H9 (cell line): ENCODE measurements at regions not wholly inside any gene's neighbourhood (a gene's known extent, or its start where the extent isn't known, plus 50 kb on each side); places are given as distances from the start of the nearest gene placed in this dataset.

Experiments used
- DNase-seq: peaks from one replicate; pipeline ENCODE4 v3.0.0-alpha.2; 2017
- H2AFZ ChIP-seq: one replicate; pipeline ENCODE4 v1.6.1; 2013; ENCODE audit warnings: mild to moderate bottlenecking, low read length, control low read depth, moderate library complexity
- H2AK5ac ChIP-seq: 2 replicates; pipeline ENCODE4 v1.6.1; 2013; ENCODE audit warnings: low read length, control low read depth, mixed read lengths; ENCODE audit not compliant: insufficient read length
- H2BK120ac ChIP-seq: one replicate; pipeline ENCODE4 v1.6.1; 2013; ENCODE audit warnings: low read depth, mild to moderate bottlenecking, low read length, control low read depth, inconsistent platforms; ENCODE audit not compliant: poor library complexity, severe bottlenecking
- H2BK12ac ChIP-seq: 2 replicates; pipeline ENCODE4 v1.6.1; 2013; ENCODE audit warnings: low read length, control low read depth, mixed read lengths, low read depth; ENCODE audit not compliant: insufficient read length
- H2BK15ac ChIP-seq: 2 replicates; pipeline ENCODE4 v1.6.1; 2013; ENCODE audit warnings: low read depth, low read length, control low read depth
- H2BK20ac ChIP-seq: one replicate; pipeline ENCODE4 v1.6.1; 2013; ENCODE audit warnings: low read depth, mild to moderate bottlenecking, low read length, control low read depth, inconsistent platforms; ENCODE audit not compliant: poor library complexity, severe bottlenecking
- H2BK5ac ChIP-seq: 2 replicates; pipeline ENCODE4 v1.6.1; 2013; ENCODE audit warnings: low read length, control low read depth, mixed read lengths; ENCODE audit not compliant: insufficient read length
- H3K14ac ChIP-seq: 2 replicates; pipeline ENCODE4 v1.6.1; 2013; ENCODE audit warnings: low read length, control low read depth; ENCODE audit not compliant: insufficient read depth
- H3K18ac ChIP-seq: 2 replicates; pipeline ENCODE4 v1.6.1; 2013; ENCODE audit warnings: low read depth, mild to moderate bottlenecking, mixed read lengths, low read length, control low read depth; ENCODE audit not compliant: insufficient read length
- H3K23ac ChIP-seq: 2 replicates; pipeline ENCODE4 v1.6.1; 2013; ENCODE audit warnings: low read length, control low read depth, mixed read lengths, low read depth; ENCODE audit not compliant: insufficient read length
- H3K23me2 ChIP-seq: 2 replicates; pipeline ENCODE4 v1.6.1; 2013; ENCODE audit warnings: low read depth, mild to moderate bottlenecking, mixed read lengths, low read length, control low read depth; ENCODE audit not compliant: insufficient read length, poor library complexity, severe bottlenecking
- H3K27ac ChIP-seq: 2 replicates; pipeline ENCODE4 v1.5.1; 2013; ENCODE audit warnings: low read length, control low read depth, mixed read lengths, low read depth; ENCODE audit not compliant: insufficient read length
- H3K27me3 ChIP-seq: 2 replicates; pipeline ENCODE4 v1.6.1; 2013; ENCODE audit warnings: low read length, control low read depth, inconsistent platforms; ENCODE audit not compliant: insufficient read depth
- H3K4ac ChIP-seq: 2 replicates; pipeline ENCODE4 v1.6.1; 2013; ENCODE audit warnings: low read depth, mild to moderate bottlenecking, control low read depth, inconsistent platforms, low read length, moderate library complexity
- H3K4me1 ChIP-seq: 2 replicates; pipeline ENCODE4 v1.6.1; 2013; ENCODE audit warnings: low read length, control low read depth, inconsistent platforms; ENCODE audit not compliant: insufficient read depth
- H3K4me2 ChIP-seq: 2 replicates; pipeline ENCODE4 v1.6.1; 2013; ENCODE audit warnings: low read length, control low read depth, mixed read lengths; ENCODE audit not compliant: insufficient read length, insufficient read depth
- H3K56ac ChIP-seq: 2 replicates; pipeline ENCODE4 v1.6.1; 2013; ENCODE audit warnings: low read depth, mild to moderate bottlenecking, mixed read lengths, low read length, control low read depth; ENCODE audit not compliant: insufficient read length
- H3K79me1 ChIP-seq: 2 replicates; pipeline ENCODE4 v1.6.1; 2013; ENCODE audit warnings: low read depth, mild to moderate bottlenecking, moderate library complexity, low read length, control low read depth, inconsistent platforms; ENCODE audit not compliant: insufficient read depth, poor library complexity, severe bottlenecking
- H3K79me2 ChIP-seq: 2 replicates; pipeline ENCODE4 v1.6.1; 2013; ENCODE audit warnings: low read length, control low read depth, inconsistent platforms; ENCODE audit not compliant: insufficient read depth
- H3K9ac ChIP-seq: 2 replicates; pipeline ENCODE4 v1.6.1; 2013; ENCODE audit warnings: low read length, control low read depth, mixed read lengths; ENCODE audit not compliant: insufficient read length; ENCODE audit errors: extremely low read depth
- H3K9me3 ChIP-seq: one replicate; pipeline ENCODE4 v1.6.1; 2013; ENCODE audit warnings: low read depth, low read length, inconsistent platforms; ENCODE audit not compliant: control insufficient read depth
- H3T11ph ChIP-seq: one replicate; pipeline ENCODE4 v1.6.1; 2013; ENCODE audit warnings: mild to moderate bottlenecking, low read length, control low read depth, inconsistent platforms
- H4K20me1 ChIP-seq: one replicate; pipeline ENCODE4 v1.6.1; 2013; ENCODE audit not compliant: control insufficient read depth, insufficient read length, insufficient read depth
- H4K5ac ChIP-seq: 2 replicates; pipeline ENCODE4 v1.6.1; 2013; ENCODE audit warnings: low read depth, mild to moderate bottlenecking, mixed read lengths, low read length, control low read depth; ENCODE audit not compliant: insufficient read length
- H4K8ac ChIP-seq: replicated peaks from 2 replicates; pipeline ENCODE4 v1.6.1; 2013; ENCODE audit warnings: low read length, control low read depth, mixed read lengths, low read depth; ENCODE audit not compliant: insufficient read length
- H4K91ac ChIP-seq: 2 replicates; pipeline ENCODE4 v1.6.1; 2013; ENCODE audit warnings: low read depth, mild to moderate bottlenecking, moderate library complexity, mixed read lengths, low read length, control low read depth; ENCODE audit not compliant: insufficient read length
- H3K27ac Mint-ChIP-seq, 3 experiments: 2 replicates in 2 of 3; 3 replicates in 1 of 3; pipeline ENCODE4 v1.8.0; 2020 to 2021; ENCODE audit warnings: mixed read lengths in 3 of 3, mild to moderate bottlenecking in 1 of 3, moderate library complexity in 1 of 3
- H3K27me3 Mint-ChIP-seq: 2 replicates; pipeline ENCODE4 v1.8.0; 2021; ENCODE audit warnings: low read depth, mild to moderate bottlenecking, moderate library complexity, mixed read lengths
- H3K36me3 Mint-ChIP-seq, 3 experiments: 2 replicates in 2 of 3; 3 replicates in 1 of 3; pipeline ENCODE4 v1.8.0; 2020 to 2021; ENCODE audit warnings: low read depth in 3 of 3, mixed read lengths in 3 of 3; ENCODE audit not compliant: insufficient read depth in 1 of 3
- H3K4me1 Mint-ChIP-seq, 2 experiments: 2 replicates each; pipeline ENCODE4 v1.8.0; 2020; ENCODE audit warnings: mixed read lengths in 2 of 2
- H3K4me3 Mint-ChIP-seq, 2 experiments: 2 replicates in 1 of 2; 3 replicates in 1 of 2; pipeline ENCODE4 v1.8.0; 2020 to 2021; ENCODE audit warnings: mild to moderate bottlenecking in 2 of 2, mixed read lengths in 2 of 2, moderate library complexity in 1 of 2
- H3K9me3 Mint-ChIP-seq, 2 experiments: 2 replicates in 1 of 2; 3 replicates in 1 of 2; pipeline ENCODE4 v1.8.0; 2020; ENCODE audit warnings: mild to moderate bottlenecking in 2 of 2, mixed read lengths in 2 of 2, moderate library complexity in 1 of 2
- CTCF ChIP-seq: fragments of 200-600 bp; sonication (generic); conservative IDR thresholded peaks from 3 replicates; pipeline ENCODE4 v1.8.0; 2021; ENCODE audit warnings: antibody characterized with exemption, mild to moderate bottlenecking
- WGBS: extraction: QIAGEN DNeasy Blood & Tissue Kit; methylation state at CpG from one replicate; pipeline ENCODE4 v1.1.7; 2013; ENCODE audit warnings: missing lambda C conversion rate, low lambda C conversion rate, mixed read lengths; ENCODE audit not compliant: insufficient read length; ENCODE audit errors: extremely low coverage; 5-methylcytosine and 5-hydroxymethylcytosine counted together

- Histone ChIP-seq H4K20me1 (no peaks in the 10 kb centered on the region), H3K79me2 (no peaks in the 10 kb centered on the region), H2AFZ (no peak overlapping the region), H3K9me3 (no peaks in the 10 kb centered on the region), H2BK120ac (no peak overlapping the region), H2BK15ac (no peak overlapping the region), H3K56ac (no peak overlapping the region), H3K23me2 (no peaks in the 10 kb centered on the region), H3K4ac (no peak overlapping the region), H3K79me1 (no peaks in the 10 kb centered on the region), H2BK20ac (peak overlapping the region; percentile 75), H3K27me3 (no peaks in the 10 kb centered on the region; the same call in 1 of the 2 replicates), H2BK5ac (no peak overlapping the region), H2AK5ac (no peak overlapping the region), H4K5ac (no peak overlapping the region), H3K18ac (no peak overlapping the region), H3T11ph (no peak overlapping the region), H4K8ac (no peak overlapping the region), H3K23ac (no peak overlapping the region), H3K27ac (no peak overlapping the region), H2BK12ac (no peak overlapping the region), H3K4me1 (no peaks in the 10 kb centered on the region; the same call in 1 of the 2 replicates), H3K14ac (no peak overlapping the region), H4K91ac (no peak overlapping the region), H3K9ac (no peak overlapping the region), H3K4me2 (peak overlapping the region; percentile 21)
- H3K36me3 Mint-ChIP-seq: peaks cover 0 to 14% (median 0%) of the 10 kb centered on the region in 3 experiments; a peak in 2 of 7 replicates
- peaks cover 8% of the 10 kb centered on the region for H3K27me3 Mint-ChIP-seq
- WGBS: no CpG with 5 or more reads among the region's 1 CpG
- no peak overlapping the region for H3K27ac Mint-ChIP-seq
- no peak for DNase-seq
- peaks cover 22 to 26% of the 10 kb centered on the region in 2 experiments for H3K4me1 Mint-ChIP-seq
- TF ChIP-seq CTCF: no peak
- H3K4me3 Mint-ChIP-seq: no peak overlapping the region; a peak in 2 of 5 replicates
- H3K9me3 Mint-ChIP-seq: peaks cover 3 to 10% of the 10 kb centered on the region in 2 experiments; a peak in 3 of 5 replicates
Measured at GRCh38 chr7:15932318-15932717, 245.8 kb upstream of the MEOX2 start.
